Testis (tissue), 2 donors: ENCODE measurements at regions not wholly inside any gene's neighbourhood (a gene's known extent, or its start where the extent isn't known, plus 50 kb on each side); places are given as distances from the start of the nearest gene placed in this dataset.

ENCODE experiments used
- CTCF ChIP-seq, 3 experiments: fragments of 450-650 bp in 2 of 3; fragments of 200-600 bp in 1 of 3; sonication (generic) in 1 of 3; IDR thresholded peaks; one replicate each; pipeline ENCODE4 v1.5.1; 2016 to 2019; ENCODE audit warnings: antibody characterized with exemption in 3 of 3, mild to moderate bottlenecking in 2 of 3, moderate library complexity in 1 of 3
- POLR2A ChIP-seq: fragments of 450-650 bp; IDR thresholded peaks from one replicate; pipeline ENCODE4 v1.6.1; 2017; ENCODE audit warnings: antibody characterized with exemption, mild to moderate bottlenecking, moderate library complexity

- TF ChIP-seq CTCF (IDR thresholded peaks at IDR 0.05): no peak
- TF ChIP-seq POLR2A: no peak
Measured at GRCh38 chr21:16942703-16943102, 570.1 kb upstream of the CXADR start.
